Esophagus muscularis mucosa (tissue), 4 donors: ENCODE measurements at regions not wholly inside any gene's neighbourhood (a gene's known extent, or its start where the extent isn't known, plus 50 kb on each side); places are given as distances from the start of the nearest gene placed in this dataset.

Source experiments
- DNase-seq: peaks from one replicate; pipeline ENCODE4 v3.0.0-alpha.2; 2017; ENCODE audit errors: extremely low spot score
- H3K27ac ChIP-seq, 4 donors: fragments of 200-600 bp; sonication (generic); replicated peaks in 1 of 4; 1 replicate in 3 of 4; 2 replicates in 1 of 4; pipeline ENCODE4 v1.5.1; 2016 to 2019; ENCODE audit warnings: mild to moderate bottlenecking in 1 of 4
- H3K27me3 ChIP-seq, 4 donors: fragments of 200-600 bp; sonication (generic); one replicate each; pipeline versions ENCODE4 v1.5.1 to v1.6.0; 2016 to 2019
- H3K36me3 ChIP-seq, 4 donors: fragments of 200-600 bp; sonication (generic); one replicate each; pipeline ENCODE4 v1.5.1; 2016 to 2019
- H3K4me1 ChIP-seq, 4 donors: fragments of 200-600 bp; sonication (generic); one replicate each; pipeline ENCODE4 v1.5.1; 2016 to 2019
- H3K4me3 ChIP-seq, 4 donors: fragments of 200-600 bp; sonication (generic); 1 replicate in 2 of 4; 2 replicates in 2 of 4; pipeline ENCODE4 v1.5.1; 2016 to 2019; ENCODE audit warnings: mild to moderate bottlenecking in 4 of 4, moderate library complexity in 1 of 4
- H3K9me3 ChIP-seq, 4 donors: fragments of 200-600 bp; sonication (generic); 1 replicate in 3 of 4; 2 replicates in 1 of 4; pipeline ENCODE4 v1.5.1; 2016 to 2019
- CTCF ChIP-seq, 3 experiments: fragments of 200-600 bp in 2 of 3; fragments of 450-650 bp in 1 of 3; sonication (generic) in 2 of 3; IDR thresholded peaks; one replicate each; pipeline ENCODE4 v1.5.1; 2017 to 2019; ENCODE audit warnings: antibody characterized with exemption in 3 of 3, mild to moderate bottlenecking in 2 of 3, moderate library complexity in 1 of 3
- EP300 ChIP-seq: sonication (generic); formaldehyde crosslinking; IDR thresholded peaks from one replicate; pipeline ENCODE4 v1.6.1; 2017; ENCODE audit warnings: antibody characterized with exemption
- POLR2A ChIP-seq: fragments of 450-650 bp; IDR thresholded peaks from one replicate; pipeline ENCODE4 v1.6.1; 2017; ENCODE audit warnings: antibody characterized with exemption, moderate library complexity, mild to moderate bottlenecking, low read depth
- POLR2AphosphoS5 ChIP-seq, 2 donors: sonication (generic); formaldehyde crosslinking; IDR thresholded peaks; one replicate each; pipeline ENCODE4 v1.6.1; 2017; ENCODE audit warnings: antibody characterized with exemption in 2 of 2
- WGBS: methylation state at CpG from one replicate; pipeline ENCODE4 v1.1.5; 2018; 5-methylcytosine and 5-hydroxymethylcytosine counted together
- intact Hi-C: fragments of 100-400 bp; cut with DNase I; formaldehyde crosslinking; loops from one replicate; pipeline ENCODE4 v1.15.1; 2023

GRCh38 chr3:27883266-27883665, 161.1 kb upstream of the EOMES start:
- DNase-seq, result no peak
- intact Hi-C loops, result no loop called here
- peaks cover 0 to 6% (median 1%) of the 10 kb centered on the region in 4 donors for H3K27me3 ChIP-seq
- WGBS, result 43% methylated on average over 1 of the region's 1 CpG
- TF ChIP-seq EP300 (no peak), POLR2A (no peak), CTCF (IDR thresholded peaks at IDR 0.05) (no peak), POLR2AphosphoS5 (IDR thresholded peaks at IDR 0.05) (no peak)
- H3K4me1 ChIP-seq, result no peaks in the 10 kb centered on the region
- no peaks in the 10 kb centered on the region for H3K9me3 ChIP-seq
- H3K36me3 ChIP-seq, result no peaks in the 10 kb centered on the region
- no peak overlapping the region for H3K4me3 ChIP-seq
- H3K27ac ChIP-seq, result no peak overlapping the region

- H3K27ac ChIP-seq, result no peak overlapping the region
- no peak for TF ChIP-seq POLR2AphosphoS5 (IDR thresholded peaks at IDR 0.05)
- TF ChIP-seq CTCF (IDR thresholded peaks at IDR 0.05), result no peak
- TF ChIP-seq EP300, result no peak
- TF ChIP-seq POLR2A, result no peak
- intact Hi-C loops, result no loop called here
- 8% methylated on average over 1 of the region's 1 CpG for WGBS
- peaks cover 0 to 6% (median 0%) of the 10 kb centered on the region in 4 donors for H3K27me3 ChIP-seq
- no peak overlapping the region for H3K4me3 ChIP-seq
- H3K9me3 ChIP-seq, result no peaks in the 10 kb centered on the region
- H3K4me1 ChIP-seq, result no peaks in the 10 kb centered on the region
- no peaks in the 10 kb centered on the region for H3K36me3 ChIP-seq
- DNase-seq, result no peak
These were observed 163.5 kb upstream of the EOMES start for GRCh38 chr3:27885641-27886040.

GRCh38 chr3:27888562-27888961, 166.4 kb upstream of the EOMES start:
- no peak overlapping the region for H3K4me3 ChIP-seq
- peaks cover 0 to 6% (median 0%) of the 10 kb centered on the region in 4 donors for H3K27me3 ChIP-seq
- TF ChIP-seq EP300 (no peak), CTCF (IDR thresholded peaks at IDR 0.05) (no peak), POLR2A (no peak), POLR2AphosphoS5 (IDR thresholded peaks at IDR 0.05) (no peak)
- WGBS, result 64% methylated on average over 2 of the region's 2 CpGs
- intact Hi-C loops, result no loop called here
- no peak for DNase-seq
- no peaks in the 10 kb centered on the region for H3K36me3 ChIP-seq
- no peaks in the 10 kb centered on the region for H3K4me1 ChIP-seq
- no peak overlapping the region for H3K27ac ChIP-seq
- peaks cover 0 to 14% (median 0%) of the 10 kb centered on the region in 4 donors for H3K9me3 ChIP-seq

- no peak for TF ChIP-seq POLR2AphosphoS5 (IDR thresholded peaks at IDR 0.05)
- Histone ChIP-seq H3K27me3 (peaks cover 0 to 6% (median 0%) of the 10 kb centered on the region in 4 donors), H3K36me3 (no peaks in the 10 kb centered on the region), H3K4me1 (no peaks in the 10 kb centered on the region), H3K4me3 (no peak overlapping the region), H3K27ac (no peak overlapping the region), H3K9me3 (peaks cover 0 to 14% (median 0%) of the 10 kb centered on the region in 4 donors)
- intact Hi-C loops, result no loop called here
- WGBS, result 87% methylated on average over 4 of the region's 4 CpGs
- DNase-seq, result no peak
These were observed 167.6 kb upstream of the EOMES start for GRCh38 chr3:27889745-27890144.

GRCh38 chr3:27900316-27900715, 178.2 kb upstream of the EOMES start:
- no peaks in the 10 kb centered on the region for H3K9me3 ChIP-seq
- H3K27ac ChIP-seq, result no peak overlapping the region
- intact Hi-C loops, result no loop called here
- TF ChIP-seq POLR2A (no peak), EP300 (no peak), POLR2AphosphoS5 (IDR thresholded peaks at IDR 0.05) (no peak), CTCF (IDR thresholded peaks at IDR 0.05) (no peak)
- DNase-seq, result no peak
- no peaks in the 10 kb centered on the region for H3K36me3 ChIP-seq
- no peaks in the 10 kb centered on the region for H3K4me1 ChIP-seq
- 88% methylated on average over 2 of the region's 2 CpGs for WGBS
- H3K4me3 ChIP-seq, result no peak overlapping the region
- no peaks in the 10 kb centered on the region for H3K27me3 ChIP-seq
